Right atrium auricular region (tissue), 2 donors: ENCODE measurements at regions not wholly inside any gene's neighbourhood (a gene's known extent, or its start where the extent isn't known, plus 50 kb on each side); places are given as distances from the start of the nearest gene placed in this dataset.
A peak's percentile ranks its signal among the peaks of the same experiment; 100 is the strongest.

Experiments used
- DNase-seq: peaks from one replicate; pipeline ENCODE4 v3.0.0-alpha.2; 2019; ENCODE audit warnings: low spot score
- H3K27ac ChIP-seq, 2 donors: fragments of 200-600 bp; sonication (generic); 1 replicate in 1 of 2; 2 replicates in 1 of 2; pipeline ENCODE4 v1.5.1; 2016 to 2019
- H3K27me3 ChIP-seq, 2 donors: fragments of 200-600 bp; sonication (generic); one replicate each; pipeline versions ENCODE4 v1.5.1 to v1.6.0; 2017 to 2019
- H3K36me3 ChIP-seq: fragments of 200-600 bp; sonication (generic); one replicate; pipeline ENCODE4 v1.5.1; 2016
- H3K4me1 ChIP-seq, 2 donors: fragments of 200-600 bp; sonication (generic); one replicate each; pipeline versions ENCODE4 v1.5.1 to v1.6.0; 2017 to 2019
- H3K4me3 ChIP-seq, 2 donors: fragments of 200-600 bp; sonication (generic); 1 replicate in 1 of 2; 2 replicates in 1 of 2; pipeline ENCODE4 v1.5.1; 2017 to 2019; ENCODE audit warnings: mild to moderate bottlenecking in 1 of 2, moderate library complexity in 1 of 2
- H3K9me3 ChIP-seq, 2 donors: fragments of 200-600 bp; sonication (generic); one replicate each; pipeline ENCODE4 v1.5.1; 2019
- TF ChIP-seq, protein P1 (sequence below), 2 donors: fragments of 200-600 bp; sonication (generic); IDR thresholded peaks; one replicate each; pipeline ENCODE4 v1.5.1; 2019; ENCODE audit warnings: antibody characterized with exemption in 2 of 2

DNA sequence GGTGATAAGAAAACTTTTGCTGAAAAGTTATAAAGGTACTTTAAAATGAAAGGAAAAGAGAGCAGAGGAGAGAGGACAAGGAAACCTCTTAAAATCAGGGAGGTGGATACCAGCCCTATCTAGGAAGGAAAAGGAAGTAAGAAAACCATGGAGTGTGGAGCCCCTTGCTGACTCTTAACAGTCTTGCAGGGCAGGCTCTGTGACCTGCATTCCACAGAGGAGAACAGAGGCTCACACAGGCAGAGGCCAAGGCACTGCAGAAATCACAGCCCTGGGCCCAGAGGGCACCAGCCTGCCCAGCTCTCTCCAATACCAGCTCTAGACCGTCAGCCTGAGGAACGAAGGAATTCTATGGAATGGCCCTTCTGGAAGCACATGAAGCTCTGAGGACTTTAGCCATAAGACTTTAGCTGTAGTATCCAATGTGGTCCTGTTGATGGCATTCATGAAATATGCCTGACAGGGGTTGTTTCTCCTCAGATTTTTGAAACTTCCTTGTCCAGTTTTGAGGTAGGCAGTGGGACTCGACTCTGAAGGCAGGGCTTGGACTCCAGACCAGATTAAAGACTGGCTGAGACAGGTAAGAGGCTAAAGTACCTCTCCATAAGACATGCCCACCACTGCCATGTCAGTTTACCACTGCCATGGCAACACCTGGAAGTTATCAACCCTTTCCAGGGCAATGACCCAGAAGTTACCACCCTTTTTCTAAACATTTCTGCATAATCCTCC lies 216.3 kb downstream of the ANAPC1 start:
- Histone ChIP-seq H3K4me1 (peaks cover 0 to 3% of the 10 kb centered on the region in 2 donors), H3K27me3 (no peaks in the 10 kb centered on the region), H3K36me3 (no peaks in the 10 kb centered on the region), H3K27ac (no peak overlapping the region), H3K9me3 (no peaks in the 10 kb centered on the region), H3K4me3 (no peak overlapping the region)
- TF ChIP-seq, protein P1, sequence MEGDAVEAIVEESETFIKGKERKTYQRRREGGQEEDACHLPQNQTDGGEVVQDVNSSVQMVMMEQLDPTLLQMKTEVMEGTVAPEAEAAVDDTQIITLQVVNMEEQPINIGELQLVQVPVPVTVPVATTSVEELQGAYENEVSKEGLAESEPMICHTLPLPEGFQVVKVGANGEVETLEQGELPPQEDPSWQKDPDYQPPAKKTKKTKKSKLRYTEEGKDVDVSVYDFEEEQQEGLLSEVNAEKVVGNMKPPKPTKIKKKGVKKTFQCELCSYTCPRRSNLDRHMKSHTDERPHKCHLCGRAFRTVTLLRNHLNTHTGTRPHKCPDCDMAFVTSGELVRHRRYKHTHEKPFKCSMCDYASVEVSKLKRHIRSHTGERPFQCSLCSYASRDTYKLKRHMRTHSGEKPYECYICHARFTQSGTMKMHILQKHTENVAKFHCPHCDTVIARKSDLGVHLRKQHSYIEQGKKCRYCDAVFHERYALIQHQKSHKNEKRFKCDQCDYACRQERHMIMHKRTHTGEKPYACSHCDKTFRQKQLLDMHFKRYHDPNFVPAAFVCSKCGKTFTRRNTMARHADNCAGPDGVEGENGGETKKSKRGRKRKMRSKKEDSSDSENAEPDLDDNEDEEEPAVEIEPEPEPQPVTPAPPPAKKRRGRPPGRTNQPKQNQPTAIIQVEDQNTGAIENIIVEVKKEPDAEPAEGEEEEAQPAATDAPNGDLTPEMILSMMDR (IDR thresholded peaks at IDR 0.05) = peak in 1 of 2 donors; percentile 67
- peak; percentile 66 for DNase-seq

DNA sequence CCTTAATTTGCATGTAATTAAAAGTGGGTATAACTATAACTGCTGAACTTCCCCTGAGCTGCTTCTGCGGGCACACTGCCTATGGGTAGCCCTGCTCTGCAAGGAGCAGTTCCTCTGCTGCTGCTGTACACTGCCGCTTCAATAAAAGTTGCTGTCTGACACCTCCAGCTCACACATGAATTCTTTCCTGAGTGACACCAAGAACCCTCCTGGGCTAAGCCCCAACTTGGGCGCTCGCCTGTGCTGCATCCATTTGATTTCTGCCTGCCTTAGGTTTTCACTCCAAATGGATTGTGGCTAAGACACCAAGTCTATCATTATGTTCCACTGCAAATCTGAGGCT lies 215.7 kb downstream of the ANAPC1 start:
- TF ChIP-seq, protein P1 (IDR thresholded peaks at IDR 0.05) = no peak
- no peak for DNase-seq
- no peaks in the 10 kb centered on the region for H3K36me3 ChIP-seq
- no peak overlapping the region for H3K27ac ChIP-seq
- no peaks in the 10 kb centered on the region for H3K9me3 ChIP-seq
- H3K4me3 ChIP-seq = no peak overlapping the region
- H3K4me1 ChIP-seq = no peaks in the 10 kb centered on the region
- H3K27me3 ChIP-seq = no peaks in the 10 kb centered on the region

DNA sequence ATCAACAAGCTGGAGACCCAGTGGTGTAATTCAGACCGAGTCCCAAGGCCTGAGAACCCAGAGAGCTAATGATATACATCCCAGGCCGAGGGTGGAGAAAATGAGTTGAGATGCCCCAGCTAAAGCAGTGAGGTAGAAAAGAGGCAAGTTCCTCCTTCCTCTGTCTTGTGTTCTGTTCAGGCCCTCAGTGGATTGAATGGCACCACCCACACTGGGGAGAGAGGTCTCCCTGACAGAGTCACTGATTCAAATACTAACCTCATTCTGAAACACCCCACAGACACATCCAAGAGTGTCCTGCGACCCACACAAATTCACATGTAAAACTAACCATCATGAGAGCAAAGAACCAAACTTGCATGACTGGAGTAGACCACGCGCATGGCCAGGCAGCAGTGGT lies 215.3 kb downstream of the ANAPC1 start:
- Histone ChIP-seq H3K4me1 (no peaks in the 10 kb centered on the region), H3K4me3 (no peak overlapping the region), H3K27ac (no peak overlapping the region), H3K36me3 (no peaks in the 10 kb centered on the region), H3K27me3 (no peaks in the 10 kb centered on the region), H3K9me3 (no peaks in the 10 kb centered on the region)
- DNase-seq = peak; percentile 48
- TF ChIP-seq, protein P1 (IDR thresholded peaks at IDR 0.05) = no peak

DNA sequence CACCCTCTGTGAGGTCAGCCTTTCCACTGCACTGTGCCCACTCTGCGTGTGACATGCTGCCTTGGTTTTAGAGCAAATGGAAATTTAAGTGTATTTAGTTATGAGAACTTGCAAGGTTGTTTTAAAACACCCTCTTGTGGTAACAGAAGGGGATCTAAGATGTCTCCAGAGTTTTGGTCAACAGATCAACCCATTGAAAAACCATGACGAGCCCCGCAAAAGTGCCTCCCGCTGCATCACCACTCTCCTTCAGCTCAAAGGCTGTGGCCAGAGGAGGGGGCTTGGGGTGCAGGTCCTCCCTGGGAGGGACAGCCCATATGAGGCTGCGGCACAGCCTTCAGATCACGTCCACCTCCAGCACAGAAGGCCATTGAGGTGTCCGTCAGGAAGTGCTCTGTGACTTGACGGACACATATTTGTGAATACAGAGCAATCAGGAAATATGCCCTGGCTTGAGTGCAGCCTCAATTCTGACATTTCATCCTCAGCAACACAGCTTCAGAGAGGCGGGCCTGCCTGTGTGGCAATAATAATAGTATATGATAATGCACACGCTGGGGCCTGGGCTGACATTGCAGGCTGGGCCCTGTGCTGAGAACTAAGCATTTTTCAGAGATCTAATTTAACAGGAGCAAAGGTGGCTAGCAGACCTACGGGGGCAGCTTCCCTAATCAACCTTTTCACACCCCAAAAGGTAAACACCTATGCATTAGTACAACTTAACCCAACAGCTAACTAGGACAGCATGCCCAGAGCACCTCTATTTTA lies 213.9 kb downstream of the ANAPC1 start:
- H3K27me3 ChIP-seq = no peaks in the 10 kb centered on the region
- no peaks in the 10 kb centered on the region for H3K9me3 ChIP-seq
- no peak overlapping the region for H3K27ac ChIP-seq
- H3K4me1 ChIP-seq = no peaks in the 10 kb centered on the region
- DNase-seq = peak; percentile 52
- H3K36me3 ChIP-seq = no peaks in the 10 kb centered on the region
- H3K4me3 ChIP-seq = no peak overlapping the region
- TF ChIP-seq, protein P1 (IDR thresholded peaks at IDR 0.05) = no peak

DNA sequence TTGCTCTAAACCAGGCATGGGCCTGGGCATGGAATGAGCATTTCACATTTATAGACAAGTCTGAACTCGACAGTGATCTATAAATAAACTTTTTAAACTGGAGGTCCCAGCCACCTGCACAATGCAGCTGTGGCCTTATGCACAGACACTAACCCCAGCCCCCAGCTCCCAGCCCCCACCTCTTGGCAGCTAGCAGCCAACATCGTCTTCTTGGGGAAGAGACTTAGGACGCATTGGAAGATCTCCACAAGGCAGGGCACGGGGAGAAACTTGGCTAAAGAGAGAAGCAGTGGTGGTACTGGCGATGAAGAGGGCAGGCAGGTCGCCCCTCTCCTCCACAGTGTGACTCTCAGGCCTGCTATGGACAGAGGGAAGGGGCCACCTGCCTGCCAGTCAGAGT lies 213.2 kb downstream of the ANAPC1 start:
- H3K27ac ChIP-seq = no peak overlapping the region
- H3K27me3 ChIP-seq = no peaks in the 10 kb centered on the region
- peak; percentile 43 for DNase-seq
- H3K4me1 ChIP-seq = no peaks in the 10 kb centered on the region
- H3K9me3 ChIP-seq = no peaks in the 10 kb centered on the region
- TF ChIP-seq, protein P1 (IDR thresholded peaks at IDR 0.05) = no peak
- H3K36me3 ChIP-seq = no peaks in the 10 kb centered on the region
- H3K4me3 ChIP-seq = no peak overlapping the region
